PC-9 (cell line): ENCODE measurements at regions not wholly inside any gene's neighbourhood (a gene's known extent, or its start where the extent isn't known, plus 50 kb on each side); places are given as distances from the start of the nearest gene placed in this dataset.

Experiments
- BruUV-seq: library from RNA; stranded (reverse); fragments of 400-500 nt; replicated peaks from 2 replicates; lab custom pipeline; 2021; lab: Mats Ljungman, UMichigan
- CTCF ChIA-PET: fragments of 300-600 bp; sonication (Branson Sonifier 250); formaldehyde crosslinking; loops from one replicate; lab custom pipeline; 2022; ENCODE audit warnings: antibody characterized with exemption; lab: Charles Lee
- POLR2A ChIA-PET: fragments of 300-600 bp; sonication (Branson Sonifier 250); formaldehyde crosslinking; loops from one replicate; lab custom pipeline; 2022; ENCODE audit warnings: antibody characterized with exemption; ENCODE audit not compliant: unreplicated experiment; lab: Charles Lee
- DNase-seq, 2 experiments: peaks; one replicate each; pipeline versions ENCODE4 v3.0.0 to v3.0.0-alpha.2; 2015 to 2022; ENCODE audit warnings: mixed read lengths in 1 of 2
- H2AFZ ChIP-seq: fragments of 200-600 bp; sonication (generic); 2 replicates; pipeline ENCODE4 v1.8.1; 2017; ENCODE audit warnings: antibody characterized with exemption
- H3F3A ChIP-seq: fragments of 200-600 bp; sonication (generic); 2 replicates; pipeline ENCODE4 v1.8.1; 2017; ENCODE audit warnings: antibody characterized with exemption, mild to moderate bottlenecking, low read depth; ENCODE audit not compliant: insufficient read depth
- H3K27ac ChIP-seq: fragments of 200-600 bp; sonication (generic); 2 replicates; pipeline ENCODE4 v1.6.1; 2016; ENCODE audit warnings: mixed run types
- H3K27me3 ChIP-seq: fragments of 200-600 bp; sonication (generic); 2 replicates; pipeline ENCODE4 v1.6.1; 2016; ENCODE audit warnings: low read depth, mixed run types; ENCODE audit not compliant: insufficient read depth
- H3K36me3 ChIP-seq: fragments of 200-600 bp; sonication (generic); 2 replicates; pipeline ENCODE4 v1.6.1; 2016; ENCODE audit warnings: low read depth, mixed run types
- H3K4me1 ChIP-seq: fragments of 200-600 bp; sonication (generic); replicated peaks from 2 replicates; pipeline ENCODE4 v1.6.1; 2016; ENCODE audit warnings: mixed run types; ENCODE audit not compliant: insufficient read depth
- H3K4me2 ChIP-seq: fragments of 200-600 bp; sonication (generic); 2 replicates; pipeline ENCODE4 v1.6.1; 2017; ENCODE audit warnings: mixed run types
- H3K4me3 ChIP-seq: fragments of 200-600 bp; sonication (generic); 2 replicates; pipeline ENCODE4 v1.6.1; 2016; ENCODE audit warnings: mixed run types
- H3K79me2 ChIP-seq: fragments of 200-600 bp; sonication (generic); 2 replicates; pipeline ENCODE4 v1.6.1; 2017; ENCODE audit warnings: low read depth, mixed run types
- H3K9me2 ChIP-seq: fragments of 200-600 bp; sonication (generic); 2 replicates; pipeline ENCODE4 v1.8.1; 2017; ENCODE audit warnings: mild to moderate bottlenecking; ENCODE audit not compliant: insufficient read depth
- H3K9me3 ChIP-seq: fragments of 200-600 bp; sonication (generic); 2 replicates; pipeline ENCODE4 v1.8.1; 2016; ENCODE audit warnings: low read depth; ENCODE audit not compliant: insufficient read depth
- H4K20me1 ChIP-seq: fragments of 200-600 bp; sonication (generic); 2 replicates; pipeline ENCODE4 v1.8.1; 2017; ENCODE audit not compliant: insufficient read depth
- CTCF ChIP-seq: fragments of 200-600 bp; sonication (generic); conservative IDR thresholded peaks from 2 replicates; pipeline ENCODE4 v1.6.1; 2017; ENCODE audit warnings: mixed run types, antibody characterized with exemption, mild to moderate bottlenecking, moderate library complexity
- EZH2 ChIP-seq: fragments of 200-600 bp; sonication (generic); IDR thresholded peaks from 2 replicates; pipeline ENCODE4 v1.8.0; 2017; ENCODE audit warnings: antibody characterized with exemption, low read depth
- intact Hi-C: fragments of 100-400 bp; cut with micrococcal nuclease; formaldehyde crosslinking; loops from one replicate; pipeline ENCODE4 v1.10.0; 2022; ENCODE audit not compliant: unreplicated experiment

DNA sequence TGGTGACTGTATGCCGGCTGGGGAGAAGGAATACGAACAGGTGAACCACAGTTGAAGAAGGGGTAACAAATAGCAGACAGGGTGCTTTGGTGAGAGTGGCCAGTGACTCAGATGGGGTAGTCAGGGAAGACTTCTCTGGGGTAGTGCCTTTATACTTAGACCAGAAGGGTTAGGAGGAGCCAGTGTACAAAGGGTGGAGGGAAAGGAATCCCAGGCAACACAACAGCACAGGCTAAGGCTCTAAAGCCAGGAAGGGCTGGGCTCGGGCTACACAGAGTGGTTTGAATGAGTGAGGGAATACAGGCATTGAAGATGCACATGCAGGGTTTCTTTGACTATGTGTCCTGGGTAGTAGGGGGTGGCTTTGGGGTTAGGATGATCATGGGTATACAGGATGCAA is 70.6 kb upstream of the CXCL14 start:
- Histone ChIP-seq H3K9me2 (no peaks in the 10 kb centered on the region), H3K27ac (no peak overlapping the region), H3K9me3 (no peaks in the 10 kb centered on the region), H2AFZ (no peak overlapping the region), H4K20me1 (no peaks in the 10 kb centered on the region), H3K4me3 (no peak overlapping the region), H3K4me2 (no peak overlapping the region), H3K79me2 (no peaks in the 10 kb centered on the region), H3K36me3 (no peaks in the 10 kb centered on the region), H3F3A (no peaks in the 10 kb centered on the region), H3K27me3 (peaks cover 57% of the 10 kb centered on the region), H3K4me1 (no peaks in the 10 kb centered on the region)
- DNase-seq: no peak
- no TSS peak for BruUV-seq
- POLR2A ChIA-PET: no interaction called here
- intact Hi-C loops: no loop called here
- CTCF ChIA-PET: no interaction called here
- TF ChIP-seq CTCF (no peak), EZH2 (no peak)

GRCh38 chr5:135648116-135648515 is 69.3 kb upstream of the CXCL14 start:
- no peaks in the 10 kb centered on the region for H3K36me3 ChIP-seq
- no peaks in the 10 kb centered on the region for H3F3A ChIP-seq
- no peaks in the 10 kb centered on the region for H3K9me3 ChIP-seq
- ChIA-PET CTCF (no interaction called here), POLR2A (no interaction called here)
- H4K20me1 ChIP-seq: no peaks in the 10 kb centered on the region
- no peaks in the 10 kb centered on the region for H3K9me2 ChIP-seq
- H3K4me2 ChIP-seq: no peak overlapping the region
- no peaks in the 10 kb centered on the region for H3K4me1 ChIP-seq
- TF ChIP-seq EZH2 (no peak), CTCF (no peak)
- no TSS peak for BruUV-seq
- intact Hi-C loops: no loop called here
- H3K79me2 ChIP-seq: no peaks in the 10 kb centered on the region
- no peak overlapping the region for H2AFZ ChIP-seq
- H3K27me3 ChIP-seq: peaks cover 56% of the 10 kb centered on the region
- H3K27ac ChIP-seq: no peak overlapping the region
- no peak for DNase-seq
- H3K4me3 ChIP-seq: no peak overlapping the region

- no peaks in the 10 kb centered on the region for H4K20me1 ChIP-seq
- TF ChIP-seq CTCF: no peak
- no peak for TF ChIP-seq EZH2
- H3K4me1 ChIP-seq: no peaks in the 10 kb centered on the region
- DNase-seq: no peak
- no peaks in the 10 kb centered on the region for H3K9me2 ChIP-seq
- no peaks in the 10 kb centered on the region for H3K9me3 ChIP-seq
- no peaks in the 10 kb centered on the region for H3K79me2 ChIP-seq
- no peak overlapping the region for H3K4me3 ChIP-seq
- H3K36me3 ChIP-seq: no peaks in the 10 kb centered on the region
- H3F3A ChIP-seq: no peaks in the 10 kb centered on the region
- intact Hi-C loops: no loop called here
- ChIA-PET CTCF (no interaction called here), POLR2A (no interaction called here)
- no peak overlapping the region for H3K27ac ChIP-seq
- peaks cover 72% of the 10 kb centered on the region for H3K27me3 ChIP-seq
- no peak overlapping the region for H2AFZ ChIP-seq
- BruUV-seq: no TSS peak
- no peak overlapping the region for H3K4me2 ChIP-seq
Observed at GRCh38 chr5:135645336-135646180, 66.8 kb upstream of the CXCL14 start.
